Testis (tissue), 2 donors: ENCODE measurements at regions not wholly inside any gene's neighbourhood (a gene's known extent, or its start where the extent isn't known, plus 50 kb on each side); places are given as distances from the start of the nearest gene placed in this dataset.

ENCODE experiments used
- CTCF ChIP-seq, 3 experiments: fragments of 450-650 bp in 2 of 3; fragments of 200-600 bp in 1 of 3; sonication (generic) in 1 of 3; IDR thresholded peaks; one replicate each; pipeline ENCODE4 v1.5.1; 2016 to 2019; ENCODE audit warnings: antibody characterized with exemption in 3 of 3, mild to moderate bottlenecking in 2 of 3, moderate library complexity in 1 of 3
- POLR2A ChIP-seq: fragments of 450-650 bp; IDR thresholded peaks from one replicate; pipeline ENCODE4 v1.6.1; 2017; ENCODE audit warnings: antibody characterized with exemption, mild to moderate bottlenecking, moderate library complexity

GRCh38 chr2:196268538-196269338 lies 97.4 kb upstream of the STK17B start:
- TF ChIP-seq CTCF (IDR thresholded peaks at IDR 0.05) (no peak), POLR2A (no peak)
